ENCODE measurements at regions not wholly inside any gene's neighbourhood (a gene's known extent, or its start where the extent isn't known, plus 50 kb on each side); places are given as distances from the start of the nearest gene placed in this dataset.
"Not testable (repeated sequence)": the region's sequence is repeated elsewhere in the genome, so short reads cannot be mapped to it uniquely, and the experiment has no call there.

- no peak for DNase-seq (ENCODE audit: low read depth)
These were observed 155.1 kb upstream of the TNFAIP3 start for GRCh38 chr6:137711972-137712371.

GRCh38 chr6:137712587-137712986 lies 154.5 kb upstream of the TNFAIP3 start:
- DNase-seq (ENCODE audit: low read depth): no peak

GRCh38 chr6:137715589-137716045 lies 151.4 kb upstream of the TNFAIP3 start:
- no peak for DNase-seq (ENCODE audit: low read depth)

- no peak for DNase-seq (ENCODE audit: low read depth)
These were observed 149.7 kb upstream of the TNFAIP3 start for GRCh38 chr6:137717074-137718073.

GRCh38 chr6:137718903-137719302 lies 148.2 kb upstream of the TNFAIP3 start:
- not testable (repeated sequence) for DNase-seq (ENCODE audit: low read depth)

- no peak for DNase-seq (ENCODE audit: low read depth)
These were observed 144.2 kb upstream of the TNFAIP3 start for GRCh38 chr6:137722749-137723272.

- DNase-seq (ENCODE audit: low read depth): no peak
These were observed 143.6 kb upstream of the TNFAIP3 start for GRCh38 chr6:137723273-137724017.

- no peak for DNase-seq (ENCODE audit: low read depth)
These were observed 143.0 kb upstream of the TNFAIP3 start for GRCh38 chr6:137724018-137724403.

GRCh38 chr6:137724495-137725211 lies 142.4 kb upstream of the TNFAIP3 start:
- no peak for DNase-seq (ENCODE audit: low read depth)

GRCh38 chr6:137725949-137726348 lies 141.1 kb upstream of the TNFAIP3 start:
- DNase-seq (ENCODE audit: low read depth): no peak

GRCh38 chr6:137726582-137726981 lies 140.5 kb upstream of the TNFAIP3 start:
- no peak for DNase-seq (ENCODE audit: low read depth)

- DNase-seq (ENCODE audit: low read depth): no peak
These were observed 139.8 kb upstream of the TNFAIP3 start for GRCh38 chr6:137727216-137727765.

GRCh38 chr6:137728386-137729349 lies 138.4 kb upstream of the TNFAIP3 start:
- peak; percentile 88 for DNase-seq (ENCODE audit: low read depth)

GRCh38 chr6:137729866-137730629 lies 137.0 kb upstream of the TNFAIP3 start:
- DNase-seq (ENCODE audit: low read depth): peak; percentile 50

GRCh38 chr6:137731600-137731959 lies 135.5 kb upstream of the TNFAIP3 start:
- no peak for DNase-seq (ENCODE audit: low read depth)

- peak; percentile 49 for DNase-seq (ENCODE audit: low read depth)
These were observed 135.0 kb upstream of the TNFAIP3 start for GRCh38 chr6:137731960-137732616.

GRCh38 chr6:137733372-137733771 lies 133.7 kb upstream of the TNFAIP3 start:
- DNase-seq (ENCODE audit: low read depth): no peak

GRCh38 chr6:137734005-137734874 lies 132.8 kb upstream of the TNFAIP3 start:
- no peak for DNase-seq (ENCODE audit: low read depth)

Measured in GM04503 (cell line).